Gastrocnemius medialis (tissue), 4 donors: ENCODE measurements at regions not wholly inside any gene's neighbourhood (a gene's known extent, or its start where the extent isn't known, plus 50 kb on each side); places are given as distances from the start of the nearest gene placed in this dataset.

Experiments used
- ATAC-seq, 2 donors: fragments of 150-250 bp; one replicate each; pipeline ENCODE4 v1.9.1; 2016
- DNase-seq, 2 donors: peaks; one replicate each; pipeline ENCODE4 v3.0.0-alpha.2; 2019
- H3K27ac ChIP-seq, 4 donors: fragments of 200-600 bp; sonication (generic); 1 replicate in 1 of 4; 2 replicates in 3 of 4; pipeline ENCODE4 v1.5.1; 2016 to 2018; ENCODE audit warnings: mild to moderate bottlenecking in 2 of 4, moderate library complexity in 1 of 4
- H3K27me3 ChIP-seq, 3 donors: fragments of 200-600 bp; sonication (generic) in 2 of 3; 1 replicate in 1 of 3; 2 replicates in 2 of 3; pipeline versions ENCODE4 v1.5.1 to v1.6.0; 2016 to 2019; ENCODE audit warnings: mild to moderate bottlenecking in 1 of 3, moderate library complexity in 1 of 3
- H3K36me3 ChIP-seq, 2 donors: fragments of 200-600 bp; sonication (generic) in 1 of 2; one replicate each; pipeline ENCODE4 v1.5.1; 2017 to 2018
- H3K4me1 ChIP-seq, 2 donors: fragments of 200-600 bp; sonication (generic) in 1 of 2; one replicate each; pipeline ENCODE4 v1.5.1; 2016 to 2017; ENCODE audit warnings: mild to moderate bottlenecking in 2 of 2
- H3K4me3 ChIP-seq, 4 donors: fragments of 200-600 bp; sonication (generic) in 3 of 4; 1 replicate in 1 of 4; 2 replicates in 3 of 4; pipeline ENCODE4 v1.5.1; 2016 to 2019; ENCODE audit warnings: mild to moderate bottlenecking in 2 of 4
- H3K9me3 ChIP-seq, 3 donors: fragments of 200-600 bp; sonication (generic) in 2 of 3; 1 replicate in 1 of 3; 2 replicates in 2 of 3; pipeline ENCODE4 v1.5.1; 2016 to 2019
- CTCF ChIP-seq, 5 experiments: fragments of 450-650 bp in 3 of 5; fragments of 200-600 bp in 2 of 5; sonication (generic) in 2 of 5; IDR thresholded peaks in 4 of 5; conservative IDR thresholded peaks in 1 of 5; 1 replicate in 4 of 5; 2 replicates in 1 of 5; pipeline ENCODE4 v1.5.1; 2016 to 2019; ENCODE audit warnings: antibody characterized with exemption in 5 of 5, mild to moderate bottlenecking in 3 of 5, moderate library complexity in 3 of 5
- POLR2A ChIP-seq, 2 donors: fragments of 450-650 bp; IDR thresholded peaks; one replicate each; pipeline ENCODE4 v1.6.1; 2017; ENCODE audit warnings: antibody characterized with exemption in 2 of 2, mild to moderate bottlenecking in 2 of 2, moderate library complexity in 2 of 2
- in situ Hi-C, 4 donors: fragments of 200-750 bp; cut with MboI; loops; one replicate each; pipeline versions ENCODE4 v1.15.0 to v1.8.0; 2017; ENCODE audit warnings: low sequenced_read_pairs in 4 of 4
- intact Hi-C: fragments of 100-400 bp; cut with DNase I; formaldehyde crosslinking; loops from one replicate; pipeline ENCODE4 v1.15.1; 2023; ENCODE audit warnings: low total_unique reads

DNA sequence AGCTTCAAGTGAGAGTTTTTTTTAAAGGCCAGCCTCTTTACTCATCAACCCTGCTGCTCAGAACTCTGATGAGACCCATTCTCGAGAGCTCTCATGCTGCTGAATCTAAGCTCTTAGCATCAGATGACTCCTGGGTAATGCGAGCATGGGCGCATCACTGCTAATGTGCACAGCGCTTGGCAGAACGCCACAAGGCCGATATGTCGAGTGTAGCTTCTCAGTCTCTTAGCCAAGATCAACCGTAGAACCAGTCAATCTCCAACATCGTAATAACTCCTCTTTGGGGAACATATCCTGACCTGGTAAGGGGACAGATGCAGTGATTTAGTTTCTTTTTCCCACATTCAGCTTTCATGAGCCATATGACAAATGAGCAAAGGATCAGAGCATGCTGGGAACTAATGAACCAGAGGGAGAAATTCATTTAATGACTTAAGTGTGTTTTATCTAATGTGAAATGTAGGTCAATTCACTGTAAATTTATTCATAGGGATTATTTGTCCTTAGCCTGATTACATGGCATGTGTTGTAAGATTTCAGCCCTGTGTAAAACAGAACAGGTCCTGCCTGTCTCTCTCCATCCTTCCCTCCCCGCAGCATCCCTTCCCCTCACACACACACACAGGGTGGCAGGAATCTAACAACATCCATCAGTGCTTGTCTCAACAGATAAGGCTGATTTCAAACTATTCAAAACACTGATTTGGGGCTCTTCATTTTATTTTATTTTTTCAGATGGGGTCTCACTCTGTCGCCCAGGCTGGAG is 195.4 kb upstream of the C2CD4B start:
- ATAC-seq = no peak
- DNase-seq = no peak
- Histone ChIP-seq H3K4me3 (no peak overlapping the region), H3K27me3 (peaks cover 0 to 15% (median 0%) of the 10 kb centered on the region in 3 donors), H3K27ac (no peak overlapping the region), H3K4me1 (no peaks in the 10 kb centered on the region), H3K36me3 (no peaks in the 10 kb centered on the region), H3K9me3 (no peaks in the 10 kb centered on the region)
- TF ChIP-seq POLR2A (IDR thresholded peaks at IDR 0.05) (no peak), CTCF (IDR thresholded peaks at IDR 0.05 in 4 of 5, conservative IDR thresholded peaks at IDR 0.05 in 1 of 5) (no peak)
- in situ Hi-C loops (no loop called here), intact Hi-C loops (no loop called here)

- no peaks in the 10 kb centered on the region for H3K9me3 ChIP-seq
- ATAC-seq = no peak
- no peak overlapping the region for H3K4me3 ChIP-seq
- no peak for TF ChIP-seq POLR2A (IDR thresholded peaks at IDR 0.05)
- intact Hi-C loops (no loop called here), in situ Hi-C loops (no loop called here)
- H3K27ac ChIP-seq = no peak overlapping the region
- no peak for DNase-seq
- H3K36me3 ChIP-seq = no peaks in the 10 kb centered on the region
- peaks cover 0 to 15% (median 0%) of the 10 kb centered on the region in 3 donors for H3K27me3 ChIP-seq
- H3K4me1 ChIP-seq = no peaks in the 10 kb centered on the region
These were observed 197.1 kb upstream of the C2CD4B start for GRCh38 chr15:62362144-62362543.

DNA sequence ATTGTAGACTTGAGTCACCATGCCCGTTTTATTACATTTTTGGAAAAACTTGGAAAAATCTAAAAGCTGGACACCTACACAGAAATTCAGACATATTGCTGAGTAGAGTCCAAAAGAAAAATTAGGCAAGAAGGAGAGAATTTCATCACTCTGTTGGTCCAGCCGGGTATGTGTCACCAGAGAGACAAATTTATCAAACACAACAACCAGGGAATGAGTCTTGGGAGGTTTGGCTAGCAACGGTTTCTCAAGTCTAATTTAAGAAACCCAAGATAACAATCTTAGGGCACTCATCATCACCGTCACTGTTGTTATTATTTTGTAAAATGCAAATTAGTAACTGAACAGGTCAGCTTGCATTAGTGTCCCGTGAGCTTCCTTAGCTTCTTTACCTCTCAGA is 197.5 kb upstream of the C2CD4B start:
- Histone ChIP-seq H3K4me3 (no peak overlapping the region), H3K27ac (no peak overlapping the region), H3K4me1 (no peaks in the 10 kb centered on the region), H3K36me3 (no peaks in the 10 kb centered on the region), H3K9me3 (no peaks in the 10 kb centered on the region), H3K27me3 (peaks cover 0 to 15% (median 0%) of the 10 kb centered on the region in 3 donors)
- no peak for DNase-seq
- ATAC-seq = no peak
- intact Hi-C loops = no loop called here
- in situ Hi-C loops = no loop called here
- no peak for TF ChIP-seq CTCF (IDR thresholded peaks at IDR 0.05 in 4 of 5, conservative IDR thresholded peaks at IDR 0.05 in 1 of 5)
- TF ChIP-seq POLR2A (IDR thresholded peaks at IDR 0.05) = no peak

DNA sequence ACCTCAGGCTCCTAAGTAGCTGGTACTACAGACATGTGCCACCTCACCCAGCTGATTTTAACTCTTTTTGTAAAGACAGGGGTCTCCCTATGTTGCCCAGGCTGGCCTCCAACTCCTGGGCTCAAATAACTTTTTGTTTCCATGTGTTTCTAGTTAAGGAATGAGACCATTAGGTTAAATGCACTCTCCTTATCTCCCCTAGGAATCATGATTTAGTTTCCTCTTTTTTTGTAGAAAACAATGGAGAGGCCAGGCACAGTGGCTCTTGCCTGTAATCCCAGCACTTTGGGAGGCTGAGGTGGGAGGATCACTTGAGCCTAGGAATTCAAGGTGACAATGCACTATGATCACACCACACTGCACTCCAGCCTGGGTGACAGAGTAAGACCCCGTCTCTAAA is 198.8 kb upstream of the C2CD4B start:
- TF ChIP-seq CTCF (IDR thresholded peaks at IDR 0.05 in 4 of 5, conservative IDR thresholded peaks at IDR 0.05 in 1 of 5) (no peak), POLR2A (IDR thresholded peaks at IDR 0.05) (no peak)
- DNase-seq (no peak), ATAC-seq (no peak)
- H3K27me3 ChIP-seq = peaks cover 0 to 15% (median 0%) of the 10 kb centered on the region in 3 donors
- H3K4me3 ChIP-seq = no peak overlapping the region
- H3K27ac ChIP-seq = no peak overlapping the region
- intact Hi-C loops = no loop called here
- no peaks in the 10 kb centered on the region for H3K36me3 ChIP-seq
- no peaks in the 10 kb centered on the region for H3K4me1 ChIP-seq
- in situ Hi-C loops = no loop called here
- H3K9me3 ChIP-seq = no peaks in the 10 kb centered on the region

- no peaks in the 10 kb centered on the region for H3K36me3 ChIP-seq
- DNase-seq (no peak), ATAC-seq (no peak)
- no peak overlapping the region for H3K27ac ChIP-seq
- in situ Hi-C loops (no loop called here), intact Hi-C loops (no loop called here)
- TF ChIP-seq POLR2A (IDR thresholded peaks at IDR 0.05) = no peak
- no peak for TF ChIP-seq CTCF (IDR thresholded peaks at IDR 0.05 in 4 of 5, conservative IDR thresholded peaks at IDR 0.05 in 1 of 5)
- peaks cover 0 to 12% (median 0%) of the 10 kb centered on the region in 3 donors for H3K27me3 ChIP-seq
- H3K9me3 ChIP-seq = no peaks in the 10 kb centered on the region
- no peak overlapping the region for H3K4me3 ChIP-seq
- H3K4me1 ChIP-seq = no peaks in the 10 kb centered on the region
These were observed 200.8 kb upstream of the C2CD4B start for GRCh38 chr15:62365795-62366442.
